Hematopoietic multipotent progenitor cell treated with erythropoietin and hydrocortisone succinate and interleukin-3 and kit ligand, for 4 days (in vitro differentiated cells): ENCODE measurements at regions not wholly inside any gene's neighbourhood (a gene's known extent, or its start where the extent isn't known, plus 50 kb on each side); places are given as distances from the start of the nearest gene placed in this dataset.

Source experiments
- DNase-seq: peaks from one replicate; pipeline ENCODE4 v3.0.0-alpha.2; 2015

DNA sequence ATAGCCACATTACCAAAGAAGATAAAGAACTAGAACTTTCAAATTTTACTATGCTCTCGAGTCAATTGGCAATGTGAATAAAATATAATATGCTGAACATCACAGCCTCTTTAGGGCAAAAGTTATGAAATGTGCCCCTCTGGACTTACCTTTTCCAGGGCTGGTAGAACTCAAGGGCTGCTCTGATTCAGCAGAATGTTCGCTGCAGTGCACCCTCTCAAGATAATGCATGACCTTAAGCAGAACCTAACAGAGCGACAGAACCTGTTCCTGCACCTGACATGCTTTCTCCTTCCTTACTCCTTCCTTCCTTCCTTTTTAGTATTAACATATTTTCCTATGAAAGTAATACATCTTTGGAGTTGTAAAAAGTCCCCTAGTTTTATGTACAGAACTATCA is 65.4 kb upstream of the STXBP5 start:
- no peak for DNase-seq

DNA sequence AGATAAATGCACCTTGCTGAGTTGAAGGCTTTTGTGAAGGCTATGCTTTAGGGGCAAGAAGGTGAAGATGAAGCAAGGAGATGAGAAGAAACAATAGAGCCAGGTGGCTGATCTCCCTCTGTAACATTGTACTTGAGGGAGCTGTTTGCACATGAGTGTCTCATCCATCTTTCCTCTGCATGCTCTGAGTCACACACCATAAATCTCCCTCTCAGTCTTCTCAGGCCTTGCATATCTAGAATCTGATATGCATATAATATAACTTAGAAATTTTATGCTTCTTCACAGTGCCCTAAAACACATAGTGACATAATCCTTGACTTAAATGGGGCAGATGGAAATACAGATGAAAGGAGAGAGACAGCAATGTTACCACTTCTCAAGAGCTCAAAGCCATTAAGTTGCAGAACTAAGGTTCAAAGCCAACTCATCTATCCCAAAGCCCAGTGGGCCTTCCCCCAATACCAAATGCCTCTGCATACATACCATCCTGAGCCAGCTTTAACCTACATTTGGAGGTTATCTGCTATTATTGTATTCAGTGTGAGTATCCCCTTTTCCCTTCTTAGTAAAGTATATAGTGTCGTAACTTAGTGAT is 62.4 kb upstream of the STXBP5 start:
- DNase-seq: no peak

DNA sequence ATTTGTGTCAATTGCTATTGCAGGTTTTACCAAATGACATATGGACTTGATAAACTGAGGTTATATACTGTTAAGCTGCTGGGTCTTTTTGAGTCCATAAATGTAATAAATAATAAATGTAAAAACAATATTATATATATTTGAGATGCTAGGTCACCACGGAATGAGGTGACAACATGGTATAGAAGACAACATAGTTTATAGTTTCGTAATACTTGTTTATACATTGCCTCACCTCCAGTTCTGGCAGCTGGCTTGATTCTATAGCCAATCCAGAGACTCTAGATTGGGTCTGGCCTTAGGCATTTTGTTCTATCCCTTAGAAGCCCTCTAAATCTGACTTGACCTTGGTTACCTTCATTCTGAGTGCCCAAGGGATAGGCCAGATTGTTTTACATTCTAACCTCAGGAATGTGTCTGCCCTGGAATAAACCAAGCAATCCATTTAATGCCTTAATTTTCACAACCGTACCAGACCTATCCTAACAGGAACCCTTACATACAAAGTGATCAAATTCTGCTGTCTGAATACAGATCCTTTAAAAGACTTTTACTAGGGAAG is 61.5 kb upstream of the STXBP5 start:
- DNase-seq: no peak

DNA sequence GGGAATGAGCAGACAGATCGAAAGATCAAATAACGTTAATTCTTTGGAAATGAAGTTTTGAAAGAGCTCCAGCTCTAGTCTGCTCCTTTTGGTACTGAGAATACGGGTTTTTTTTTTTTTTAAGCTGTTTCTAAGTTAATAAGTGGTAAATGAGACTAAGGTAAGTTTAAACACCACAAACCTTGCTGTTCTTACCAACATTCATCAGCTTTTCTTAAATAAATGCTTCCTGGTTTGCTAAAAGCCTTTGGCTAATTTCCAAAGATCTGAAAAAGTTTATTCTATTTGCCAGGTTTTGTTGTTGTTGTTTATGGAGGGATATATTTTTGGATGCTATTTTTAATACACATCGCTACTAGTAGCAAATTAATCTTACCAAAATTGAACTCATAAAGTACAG is 55.1 kb upstream of the STXBP5 start:
- DNase-seq: no peak

DNA sequence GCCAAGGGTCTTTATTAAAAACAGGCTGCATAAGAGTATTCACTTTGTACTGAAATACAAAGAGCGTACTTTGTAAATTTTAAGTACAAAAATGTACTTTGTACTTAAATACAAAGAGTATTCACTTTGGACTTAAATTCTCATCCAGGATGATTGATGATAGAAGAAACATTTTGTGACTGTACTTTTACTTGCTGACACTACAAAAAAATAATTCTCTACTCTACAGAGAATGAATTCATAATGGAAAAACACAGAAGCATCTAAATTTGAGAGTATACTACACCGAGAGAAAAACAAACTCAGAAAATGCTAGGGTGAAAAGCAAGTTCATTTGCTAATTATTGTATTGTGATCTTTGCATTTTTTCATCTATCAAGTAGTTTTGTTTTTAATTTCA is 54.4 kb upstream of the STXBP5 start:
- no peak for DNase-seq

DNA sequence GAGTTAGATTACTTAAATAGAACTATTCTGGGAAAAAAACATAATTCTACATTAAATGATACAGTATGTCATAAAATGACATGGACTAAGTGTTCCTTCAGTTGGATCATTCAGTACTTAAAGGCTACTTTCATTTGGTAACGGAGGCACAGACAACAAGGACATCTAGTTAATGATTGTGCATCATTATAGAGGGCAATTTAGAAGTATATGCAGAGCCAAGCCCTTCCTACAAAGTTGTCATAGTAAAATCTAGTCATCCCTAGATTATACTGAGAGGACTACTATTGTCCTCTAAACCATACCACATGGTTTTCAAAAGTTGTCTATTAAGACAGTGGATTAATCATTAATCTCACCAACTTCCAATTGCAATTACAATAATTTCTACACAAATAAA is 53.9 kb upstream of the STXBP5 start:
- no peak for DNase-seq
